ENCODE measurements at regions not wholly inside any gene's neighbourhood (a gene's known extent, or its start where the extent isn't known, plus 50 kb on each side); places are given as distances from the start of the nearest gene placed in this dataset.

DNA sequence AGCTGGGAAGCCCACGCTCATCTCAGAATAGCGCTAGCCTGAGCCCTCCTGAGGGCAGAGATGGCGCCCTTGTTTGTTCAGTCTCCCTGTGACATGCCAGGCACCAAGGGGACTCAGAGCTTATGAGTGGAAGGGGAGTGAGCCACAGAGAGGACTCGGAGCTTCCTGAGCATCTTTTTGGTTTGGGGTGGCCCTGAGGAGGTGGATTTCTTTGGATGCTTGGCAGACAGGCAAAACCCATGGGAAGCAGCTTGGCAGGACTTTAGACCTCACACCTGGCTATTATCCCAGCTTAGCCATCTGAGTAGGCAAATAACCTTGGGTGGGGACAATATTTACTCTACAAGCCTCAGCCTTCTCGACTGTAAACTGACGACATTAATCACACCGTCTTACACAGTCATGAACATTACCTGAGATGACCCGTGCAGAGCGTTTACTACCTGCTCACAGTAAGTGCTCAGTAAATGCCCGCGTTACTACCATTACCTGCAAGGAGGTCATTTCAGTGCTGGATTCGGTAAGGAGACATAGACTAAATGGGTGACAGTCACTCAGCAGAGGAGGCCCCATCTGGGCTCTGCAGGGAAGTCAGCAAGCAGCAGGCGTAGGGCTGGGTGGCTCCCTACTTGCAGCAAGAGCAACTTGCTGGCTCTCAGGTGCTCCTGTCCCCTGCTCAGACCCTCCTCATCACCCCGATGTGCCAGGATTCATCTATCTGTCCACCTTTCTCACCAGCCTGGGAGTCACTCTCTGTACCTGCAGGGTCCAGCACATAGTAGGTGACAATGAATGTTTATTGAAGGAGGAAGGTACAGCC lies 54.9 kb downstream of the KLHDC7A start:
- DNase-seq, result peak in 1 of 14 donors; percentile 39

DNA sequence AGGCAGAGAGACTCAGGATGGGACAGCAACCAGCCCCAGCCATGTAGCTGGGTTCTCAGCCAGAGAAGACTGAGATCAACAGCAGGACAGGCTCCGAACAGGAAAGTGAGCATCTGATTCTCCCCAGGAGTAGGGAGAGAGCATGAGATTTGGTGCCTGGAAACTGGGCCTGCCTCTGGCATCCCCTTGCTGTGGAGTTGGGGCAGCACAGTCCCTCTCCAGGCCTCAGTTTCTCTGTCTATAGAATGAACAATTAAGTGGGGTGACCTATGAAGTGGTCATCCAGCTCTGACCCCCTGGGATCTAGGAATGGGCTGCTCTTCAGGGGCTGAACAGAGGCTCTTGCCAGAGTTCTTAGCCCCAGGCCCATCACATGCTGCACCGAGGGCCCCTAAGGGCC lies 55.6 kb downstream of the KLHDC7A start:
- DNase-seq, result no peak

- DNase-seq, result no peak
These were observed 56.2 kb downstream of the KLHDC7A start for GRCh38 chr1:18536915-18537314.

- no peak for DNase-seq
These were observed 56.9 kb downstream of the KLHDC7A start for GRCh38 chr1:18537386-18538306.

DNA sequence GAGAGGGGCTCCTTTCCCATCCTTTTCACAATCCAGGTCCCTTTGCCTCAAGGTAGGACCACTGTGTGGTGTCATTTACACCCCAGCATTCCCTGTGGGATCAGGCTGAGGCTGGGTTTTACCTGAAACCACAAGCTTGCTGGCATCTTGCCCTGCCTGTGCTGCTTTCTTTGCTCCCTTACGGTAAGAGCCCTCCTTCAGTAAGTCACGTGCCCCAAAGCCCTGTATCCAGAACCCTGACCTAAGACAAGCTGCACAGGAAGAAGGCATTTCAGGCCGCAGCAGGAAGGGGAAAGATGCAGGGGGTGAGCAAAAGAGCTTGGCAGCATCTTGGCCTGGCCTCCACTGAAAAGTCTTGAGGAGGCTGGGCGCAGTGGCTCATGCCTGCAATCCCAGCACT lies 58.4 kb downstream of the KLHDC7A start:
- DNase-seq, result no peak

DNA sequence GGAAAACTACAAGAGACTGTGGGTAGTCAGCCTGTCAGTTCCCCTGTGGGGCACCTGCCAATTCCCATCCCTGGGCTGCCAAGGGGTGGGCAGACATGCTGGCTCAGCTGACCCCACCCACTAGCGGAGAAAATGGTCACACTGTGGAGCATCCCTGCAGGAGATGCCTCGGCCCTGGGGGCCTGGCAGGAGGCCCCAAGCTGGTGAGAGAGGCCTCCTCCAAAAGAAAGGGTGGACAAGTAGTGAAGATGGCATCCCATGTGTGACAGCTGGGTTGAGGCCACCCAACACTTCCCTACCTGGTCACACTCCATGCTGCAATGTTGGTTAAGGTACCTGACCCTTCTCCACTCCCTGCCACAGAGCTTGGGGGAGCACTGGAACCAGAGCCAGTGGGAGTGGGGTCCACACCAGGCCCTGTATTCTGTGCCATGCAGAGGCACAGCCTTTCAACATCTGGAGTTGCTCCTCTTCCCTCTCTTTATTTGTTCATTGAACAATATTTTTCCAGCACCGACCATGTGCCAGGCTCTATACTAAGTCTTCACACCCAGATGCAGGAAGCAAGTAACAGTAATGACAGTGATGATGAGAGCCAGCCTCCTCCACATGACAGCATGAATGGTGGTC lies 59.5 kb downstream of the KLHDC7A start:
- DNase-seq, result no peak

DNA sequence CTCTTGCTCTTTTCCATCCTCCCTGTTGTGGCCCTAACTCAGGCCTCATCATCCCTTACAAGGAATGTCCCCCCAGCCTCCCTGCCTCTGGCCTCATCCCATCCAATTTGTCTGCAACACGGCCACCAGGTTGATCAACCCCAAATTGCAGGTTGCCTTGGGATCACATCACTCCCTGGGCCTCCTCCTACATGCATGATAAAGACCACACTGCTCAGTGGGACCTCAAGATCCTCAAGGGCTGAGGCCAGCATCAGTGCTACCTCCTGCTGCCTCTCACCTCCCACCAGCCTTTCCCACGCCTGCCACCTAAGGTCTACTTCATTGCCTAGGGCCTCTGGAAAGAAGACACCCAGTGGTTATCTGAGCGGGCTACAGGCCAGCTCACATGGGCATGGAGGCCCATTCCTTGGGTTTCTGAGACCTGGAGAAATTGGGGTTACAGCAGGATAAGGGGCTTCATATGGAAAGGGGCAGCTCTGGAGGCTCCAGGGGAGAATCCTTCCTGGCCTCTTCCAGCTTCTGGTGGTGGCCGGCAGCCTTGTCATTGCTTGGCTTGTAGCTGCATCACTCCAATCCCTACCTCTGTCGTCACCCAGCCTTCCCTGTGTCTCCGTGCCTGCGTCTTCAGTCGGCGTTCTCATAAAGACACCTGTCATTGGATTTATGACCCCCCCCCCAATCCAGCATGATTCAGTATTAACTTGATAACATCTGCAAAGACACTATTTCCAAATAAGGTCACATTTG lies 60.5 kb downstream of the KLHDC7A start:
- no peak for DNase-seq

- DNase-seq, result no peak
These were observed 61.6 kb downstream of the KLHDC7A start for GRCh38 chr1:18542351-18542750.

GRCh38 chr1:18546026-18546425 lies 65.3 kb downstream of the KLHDC7A start:
- DNase-seq, result no peak

DNA sequence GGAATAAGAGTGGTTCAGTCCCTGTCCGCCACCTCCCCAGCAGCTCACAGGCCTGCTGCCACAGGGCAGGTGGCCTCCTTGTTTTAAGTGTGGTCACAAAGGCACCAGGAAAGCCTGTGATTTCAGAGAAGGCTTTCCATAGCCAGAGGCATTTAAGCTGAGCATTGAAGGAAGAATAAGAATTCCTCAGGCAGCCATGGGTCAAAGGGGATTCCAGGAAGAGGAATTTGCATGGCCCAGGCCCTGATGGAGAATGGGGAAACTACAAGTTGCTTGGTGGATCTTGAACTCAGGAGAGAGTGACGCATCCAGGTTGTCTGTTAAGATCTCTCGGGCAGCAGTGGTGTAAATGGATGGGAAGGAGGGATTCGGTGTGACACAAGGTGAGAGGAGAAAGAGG lies 66.7 kb downstream of the KLHDC7A start:
- DNase-seq, result no peak

- no peak for DNase-seq
These were observed 67.9 kb downstream of the KLHDC7A start for GRCh38 chr1:18548643-18549042.

GRCh38 chr1:18549106-18549505 lies 68.4 kb downstream of the KLHDC7A start:
- DNase-seq, result no peak

- peak in 1 of 14 donors; percentile 41 for DNase-seq
These were observed 69.2 kb downstream of the KLHDC7A start for GRCh38 chr1:18549906-18550305.

DNA sequence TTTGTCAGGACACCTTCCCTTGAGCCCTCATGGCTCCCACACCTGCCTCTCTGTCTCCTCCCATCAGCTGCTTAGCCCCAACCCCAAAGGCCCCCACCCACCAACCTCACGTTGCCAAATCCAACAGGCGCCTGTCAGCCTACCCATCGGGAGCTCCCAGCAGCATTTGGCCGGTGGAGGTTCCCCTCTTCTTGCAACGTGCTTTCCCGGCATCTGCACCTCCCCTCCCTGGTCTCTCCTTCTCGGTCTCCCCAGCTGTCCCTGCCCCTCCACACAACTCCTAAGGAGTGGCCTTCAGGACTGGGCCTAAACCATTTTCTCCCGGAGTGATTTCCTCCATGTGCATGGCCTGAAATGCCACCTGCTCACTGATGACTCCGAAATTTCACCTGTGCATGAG lies 71.9 kb downstream of the KLHDC7A start:
- DNase-seq, result no peak

DNA sequence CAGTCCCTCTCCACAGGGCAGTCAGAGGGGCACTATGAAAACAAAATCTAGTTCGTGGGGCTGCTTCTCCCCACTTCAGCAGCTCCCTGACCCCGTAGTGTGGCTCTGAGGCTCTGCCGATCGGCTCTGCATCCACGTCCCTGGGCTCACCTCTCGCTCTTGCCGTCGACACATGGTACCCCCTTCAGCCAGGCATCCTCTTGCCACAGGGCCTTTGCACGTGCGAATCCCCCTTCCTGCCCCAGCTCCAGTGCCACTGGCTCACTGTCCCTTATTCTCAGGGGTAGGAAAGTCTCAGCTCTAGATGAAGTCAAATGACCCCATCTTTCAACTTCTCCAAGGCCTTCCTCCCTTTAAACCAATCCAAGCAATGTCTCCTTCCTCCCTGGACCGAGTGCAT lies 72.7 kb downstream of the KLHDC7A start:
- no peak for DNase-seq

DNA sequence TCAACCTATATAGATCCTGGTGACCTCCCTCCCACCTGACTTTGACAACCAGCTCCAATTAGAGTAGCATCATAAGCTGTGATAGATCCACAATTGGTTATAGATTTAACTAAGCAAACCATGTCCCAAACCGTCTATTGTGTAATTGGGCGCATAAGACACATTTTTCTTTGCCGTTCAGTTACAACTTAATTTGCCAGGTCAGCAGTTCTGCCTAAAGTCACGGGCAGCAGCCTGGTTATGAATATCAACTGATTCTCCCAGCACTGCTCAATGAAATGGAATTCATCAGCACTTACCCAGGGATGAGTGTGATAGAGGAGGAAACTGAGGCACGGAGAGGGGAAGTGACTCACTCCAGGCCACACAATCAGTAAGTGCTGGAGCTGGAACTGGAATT lies 73.4 kb downstream of the KLHDC7A start:
- no peak for DNase-seq

GRCh38 chr1:18554597-18554996 lies 73.9 kb downstream of the KLHDC7A start:
- DNase-seq, result no peak

DNA sequence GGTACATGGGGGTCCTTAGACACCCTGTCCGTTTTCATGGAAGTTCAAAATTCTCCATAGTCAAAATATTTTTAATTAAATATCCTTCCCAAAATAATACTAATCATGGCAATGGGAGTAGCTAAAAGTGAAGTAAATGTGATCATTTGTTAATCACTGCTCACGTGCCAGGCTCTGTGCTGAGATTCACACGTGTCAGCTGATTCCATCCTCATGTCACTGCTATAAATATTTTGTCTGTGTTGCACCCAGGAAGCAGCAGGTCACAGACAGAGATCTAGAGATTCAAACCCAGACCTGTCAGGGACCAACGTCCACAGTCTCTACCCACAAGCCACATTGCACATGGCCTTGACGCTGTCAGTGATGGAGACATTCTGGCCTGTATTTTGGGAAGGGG lies 74.3 kb downstream of the KLHDC7A start:
- DNase-seq, result no peak

DNA sequence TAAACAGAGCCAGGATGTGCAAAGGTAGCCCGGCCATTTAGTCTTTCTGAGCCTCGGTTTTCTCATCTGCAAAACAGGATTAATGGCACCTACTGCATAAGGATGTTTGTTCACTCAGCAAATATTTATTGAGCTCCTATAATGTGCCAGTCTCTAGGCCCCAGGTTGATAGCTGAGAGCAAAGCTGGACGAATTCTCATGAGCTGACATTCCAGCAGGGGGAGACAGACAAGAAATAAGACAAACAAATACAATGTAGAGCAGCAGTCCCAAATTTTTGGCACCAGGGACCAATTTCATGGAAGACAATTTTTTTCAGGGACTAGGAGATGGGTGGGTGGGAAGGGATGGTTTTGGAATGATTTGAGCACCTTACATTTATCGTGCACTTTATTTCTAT lies 74.3 kb upstream of the PAX7 start:
- DNase-seq, result peak in 1 of 14 donors; percentile 11

- DNase-seq, result peak in 7 of 14 donors; percentile 0 to 81 (median 8)
These were observed 72.8 kb upstream of the PAX7 start for GRCh38 chr1:18557621-18558465.

- no peak for DNase-seq
These were observed 70.0 kb upstream of the PAX7 start for GRCh38 chr1:18560692-18561091.

All from C1 segment of cervical spinal cord (tissue), 14 donors.